Retinal pigment epithelial cell (primary cell): ENCODE measurements at regions not wholly inside any gene's neighbourhood (a gene's known extent, or its start where the extent isn't known, plus 50 kb on each side); places are given as distances from the start of the nearest gene placed in this dataset.

Experiments used
- DNase-seq: peaks from one replicate; pipeline ENCODE4 v3.0.0-alpha.2; 2010; ENCODE audit warnings: low read depth
- H3K4me3 ChIP-seq: 2 replicates; pipeline ENCODE4 v1.5.1; 2011; ENCODE audit warnings: mild to moderate bottlenecking, low read length, control low read depth, moderate library complexity
- TF ChIP-seq, protein P1 (sequence below): conservative IDR thresholded peaks from 2 replicates; pipeline ENCODE4 v1.5.1; 2011; ENCODE audit warnings: low read depth, low read length, control low read depth, inconsistent platforms

DNA sequence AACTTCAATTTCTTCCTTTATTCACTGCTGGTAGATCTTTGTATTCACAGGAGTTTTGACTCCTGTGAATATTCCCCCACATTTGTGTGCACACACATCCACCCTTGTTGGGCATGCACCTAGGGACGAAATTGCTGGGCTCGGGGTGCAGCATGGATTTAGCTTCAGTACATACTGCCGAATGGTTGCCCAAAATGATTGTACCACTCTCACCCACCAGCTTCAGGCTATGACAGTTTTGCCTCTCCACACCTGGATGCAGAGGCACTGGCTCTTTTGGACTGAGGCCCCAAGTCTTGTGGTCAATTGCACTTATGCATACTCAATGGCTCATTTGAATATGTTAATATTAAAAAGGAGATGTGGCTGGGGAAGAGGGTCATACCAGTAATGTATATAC is 65.1 kb upstream of the ODC1 start:
- no peak for DNase-seq
- H3K4me3 ChIP-seq = no peak overlapping the region
- TF ChIP-seq, protein P1, sequence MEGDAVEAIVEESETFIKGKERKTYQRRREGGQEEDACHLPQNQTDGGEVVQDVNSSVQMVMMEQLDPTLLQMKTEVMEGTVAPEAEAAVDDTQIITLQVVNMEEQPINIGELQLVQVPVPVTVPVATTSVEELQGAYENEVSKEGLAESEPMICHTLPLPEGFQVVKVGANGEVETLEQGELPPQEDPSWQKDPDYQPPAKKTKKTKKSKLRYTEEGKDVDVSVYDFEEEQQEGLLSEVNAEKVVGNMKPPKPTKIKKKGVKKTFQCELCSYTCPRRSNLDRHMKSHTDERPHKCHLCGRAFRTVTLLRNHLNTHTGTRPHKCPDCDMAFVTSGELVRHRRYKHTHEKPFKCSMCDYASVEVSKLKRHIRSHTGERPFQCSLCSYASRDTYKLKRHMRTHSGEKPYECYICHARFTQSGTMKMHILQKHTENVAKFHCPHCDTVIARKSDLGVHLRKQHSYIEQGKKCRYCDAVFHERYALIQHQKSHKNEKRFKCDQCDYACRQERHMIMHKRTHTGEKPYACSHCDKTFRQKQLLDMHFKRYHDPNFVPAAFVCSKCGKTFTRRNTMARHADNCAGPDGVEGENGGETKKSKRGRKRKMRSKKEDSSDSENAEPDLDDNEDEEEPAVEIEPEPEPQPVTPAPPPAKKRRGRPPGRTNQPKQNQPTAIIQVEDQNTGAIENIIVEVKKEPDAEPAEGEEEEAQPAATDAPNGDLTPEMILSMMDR = no peak

DNA sequence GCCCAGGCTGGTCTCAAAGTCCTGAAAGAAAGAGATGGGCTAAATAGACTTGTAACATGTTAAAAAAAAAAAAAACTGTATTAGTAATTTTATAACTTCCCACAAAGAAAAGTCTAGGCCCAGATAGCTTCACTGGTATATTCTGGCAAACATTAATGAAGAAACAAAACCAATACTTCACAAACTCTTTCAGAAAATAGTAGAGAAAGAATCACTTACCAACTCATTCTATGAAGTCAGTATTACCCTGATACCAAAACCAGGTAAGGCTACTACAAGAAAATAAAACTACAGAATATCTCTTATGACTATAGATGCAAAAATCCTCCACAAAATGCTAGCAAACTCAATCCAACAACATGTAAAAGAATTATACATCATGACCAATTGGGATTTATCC is 59.9 kb upstream of the ODC1 start:
- TF ChIP-seq, protein P1 = no peak
- no peak overlapping the region for H3K4me3 ChIP-seq
- no peak for DNase-seq

DNA sequence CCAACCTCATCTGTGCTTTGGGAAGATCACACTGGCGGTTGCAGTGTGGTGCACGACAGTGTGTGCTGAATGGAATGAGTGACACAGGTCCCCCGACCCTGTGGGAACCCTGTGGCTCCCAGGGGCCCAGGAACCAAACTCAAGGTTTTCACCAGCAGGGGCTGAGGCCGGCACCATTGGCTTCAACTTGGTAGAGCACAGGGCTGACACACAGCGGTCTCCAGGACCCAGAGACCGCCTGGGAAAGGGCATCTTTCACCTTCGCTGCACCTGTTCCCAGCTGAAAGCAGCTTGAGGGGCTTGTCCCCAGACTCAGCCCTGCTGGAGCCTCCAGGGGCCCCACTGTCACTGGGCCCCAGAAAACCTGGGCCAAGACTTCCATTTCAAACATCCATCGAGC is 59.0 kb upstream of the ODC1 start:
- DNase-seq = no peak
- H3K4me3 ChIP-seq = no peak overlapping the region
- TF ChIP-seq, protein P1 = no peak

DNA sequence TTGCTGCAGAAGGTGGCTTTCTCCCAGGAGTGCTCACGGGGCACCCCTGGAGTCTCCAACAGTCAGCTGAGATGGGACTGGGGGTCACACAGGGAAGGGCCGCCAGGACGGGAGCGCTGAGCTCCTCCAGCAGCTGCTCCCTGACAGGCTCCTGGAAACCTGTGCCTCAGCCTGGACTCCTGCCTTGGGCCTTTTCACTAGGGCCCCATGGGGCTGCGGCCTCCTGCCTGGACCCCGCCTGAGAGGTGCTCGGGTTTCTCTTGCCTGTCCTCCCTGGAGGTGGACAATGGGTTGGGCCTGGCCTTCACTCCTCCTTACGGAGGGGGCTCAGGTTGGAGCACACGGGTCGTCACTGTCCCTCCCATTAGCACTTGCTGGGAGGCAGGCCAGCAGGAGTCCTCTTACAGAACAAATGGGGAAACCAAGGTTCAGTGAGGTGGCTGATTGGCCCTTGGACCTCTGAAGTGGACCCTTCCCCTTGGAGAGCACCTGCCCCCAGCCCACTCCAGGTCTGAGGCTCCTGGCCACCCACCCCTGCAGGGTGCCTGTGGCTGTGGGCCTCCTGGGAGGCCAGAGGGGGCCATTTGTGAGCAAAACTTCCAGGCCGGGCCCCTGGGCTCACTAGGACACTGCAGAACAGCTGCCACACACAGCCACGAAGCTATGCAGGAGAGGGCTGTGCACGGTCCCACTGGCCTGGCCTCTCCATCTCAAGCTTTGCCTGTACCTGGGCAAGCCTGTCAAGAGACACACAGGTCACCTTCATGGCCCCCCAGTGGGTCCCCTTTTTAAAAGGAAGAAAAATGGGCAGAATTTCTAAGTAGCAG is 57.1 kb upstream of the ODC1 start:
- no peak for DNase-seq

DNA sequence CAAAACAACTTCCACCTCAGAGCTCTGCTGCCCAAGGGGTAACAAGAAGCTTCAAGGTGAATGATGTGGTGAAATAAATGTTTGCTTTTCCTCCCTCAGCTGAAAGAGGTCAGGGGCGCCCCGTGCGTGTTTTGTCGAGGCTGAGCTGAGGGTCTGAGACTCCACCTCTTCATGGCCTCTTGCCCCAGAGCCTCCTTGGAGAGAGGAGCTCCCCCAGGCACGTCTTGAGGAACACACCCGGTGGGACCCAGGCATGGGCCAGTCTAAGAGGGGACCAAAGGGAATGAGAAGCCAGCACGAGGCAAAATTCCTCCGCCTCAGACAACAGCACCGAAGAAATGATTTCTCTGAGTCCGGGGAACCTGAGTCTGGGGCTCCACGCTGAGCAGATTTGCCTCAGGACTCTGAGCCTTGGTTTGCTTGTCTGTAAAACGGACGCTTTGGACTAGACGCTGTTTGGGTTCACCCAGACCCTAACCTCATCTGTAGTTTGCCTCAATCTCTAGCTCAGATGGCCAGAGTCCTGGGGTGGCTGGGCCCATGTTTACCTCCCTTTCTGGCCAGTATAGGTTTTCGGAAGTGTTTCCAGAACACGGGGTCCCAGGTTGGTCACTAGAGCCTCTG is 56.4 kb upstream of the ODC1 start:
- TF ChIP-seq, protein P1 = no peak
- no peak overlapping the region for H3K4me3 ChIP-seq
- no peak for DNase-seq

More for the DNA sequence above, 57.1 kb upstream of the ODC1 start:
- H3K4me3 ChIP-seq = no peak overlapping the region
- TF ChIP-seq, protein P1 = no peak

DNA sequence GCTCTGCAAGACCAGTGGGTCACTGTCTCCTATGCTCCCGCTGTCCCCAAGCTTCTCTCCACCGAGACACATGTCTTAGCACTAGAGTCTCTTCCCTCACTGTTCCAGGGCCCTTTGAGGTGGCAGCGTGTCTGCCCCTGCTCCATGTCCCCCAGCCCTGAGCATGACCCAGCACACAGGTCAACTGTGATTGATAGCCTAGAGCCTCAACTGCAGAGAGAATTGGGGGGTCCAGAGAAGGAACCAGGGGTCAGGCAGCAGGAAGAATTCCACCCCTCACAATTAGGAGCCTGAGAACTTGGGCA is 54.6 kb upstream of the ODC1 start:
- DNase-seq = no peak
- TF ChIP-seq, protein P1 = no peak
- no peak overlapping the region for H3K4me3 ChIP-seq
